ENCODE measurements at regions not wholly inside any gene's neighbourhood (a gene's known extent, or its start where the extent isn't known, plus 50 kb on each side); places are given as distances from the start of the nearest gene placed in this dataset.
A peak's percentile ranks its signal among the peaks of the same experiment; 100 is the strongest.
"Not testable (repeated sequence)": the region's sequence is repeated elsewhere in the genome, so short reads cannot be mapped to it uniquely, and the experiment has no call there.

GRCh38 chr7:85341121-85341520 lies 154.3 kb upstream of the SEMA3D start:
- Histone ChIP-seq H3K4me2 (ENCODE audit: low read length) (no peak overlapping the region), H3K36me3 (ENCODE audit: control insufficient read depth, insufficient read depth, low read length) (no peaks in the 10 kb centered on the region), H3K27me3 (ENCODE audit: insufficient read depth, low read length, poor library complexity) (no peaks in the 10 kb centered on the region), H4K8ac (ENCODE audit: low read depth, low read length) (no peak overlapping the region), H2AK5ac (ENCODE audit: low read length) (no peak overlapping the region), H3K4ac (ENCODE audit: low read depth, low read length) (no peak overlapping the region), H3K79me2 (ENCODE audit: control insufficient read depth, insufficient read depth, low read length) (no peaks in the 10 kb centered on the region), H3K4me1 (ENCODE audit: control insufficient read depth, low read depth, low read length) (no peaks in the 10 kb centered on the region), H3K27ac (ENCODE audit: low read depth, low read length) (no peak overlapping the region), H3K79me1 (ENCODE audit: low read length) (no peaks in the 10 kb centered on the region), H3K56ac (ENCODE audit: low read length) (no peak overlapping the region), H2BK5ac (ENCODE audit: low read length) (no peak overlapping the region), H3K23ac (ENCODE audit: low read length) (no peak overlapping the region), H3K4me3 (ENCODE audit: low read length) (no peak overlapping the region), H2BK120ac (ENCODE audit: low read depth, low read length) (no peak overlapping the region), H4K5ac (ENCODE audit: low read length) (no peak overlapping the region), H3K18ac (ENCODE audit: low read length) (no peak overlapping the region), H2BK15ac (replicated peaks; ENCODE audit: low read depth) (no peak overlapping the region), H3K9ac (ENCODE audit: low read length) (no peak overlapping the region)
- WGBS (ENCODE audit: extremely low coverage, insufficient coverage, low lambda C conversion rate): no CpG with 5 or more reads among the region's 1 CpG
- no peak for DNase-seq

GRCh38 chr7:85336086-85336485 lies 149.2 kb upstream of the SEMA3D start:
- Histone ChIP-seq H3K27ac (ENCODE audit: low read depth, low read length) (no peak overlapping the region), H4K8ac (ENCODE audit: low read depth, low read length) (no peak overlapping the region), H3K56ac (ENCODE audit: low read length) (no peak overlapping the region), H3K4me3 (ENCODE audit: low read length) (no peak overlapping the region), H2BK120ac (ENCODE audit: low read depth, low read length) (no peak overlapping the region), H3K27me3 (ENCODE audit: insufficient read depth, low read length, poor library complexity) (no peaks in the 10 kb centered on the region), H3K79me1 (ENCODE audit: low read length) (no peaks in the 10 kb centered on the region), H3K36me3 (ENCODE audit: control insufficient read depth, insufficient read depth, low read length) (no peaks in the 10 kb centered on the region), H2BK5ac (ENCODE audit: low read length) (no peak overlapping the region), H2AK5ac (ENCODE audit: low read length) (no peak overlapping the region), H3K4me2 (ENCODE audit: low read length) (no peak overlapping the region), H4K5ac (ENCODE audit: low read length) (no peak overlapping the region), H3K9ac (ENCODE audit: low read length) (no peak overlapping the region), H3K79me2 (ENCODE audit: control insufficient read depth, insufficient read depth, low read length) (no peaks in the 10 kb centered on the region), H3K4me1 (ENCODE audit: control insufficient read depth, low read depth, low read length) (no peaks in the 10 kb centered on the region), H3K18ac (ENCODE audit: low read length) (no peak overlapping the region), H3K4ac (ENCODE audit: low read depth, low read length) (no peak overlapping the region), H3K23ac (ENCODE audit: low read length) (no peak overlapping the region), H2BK15ac (replicated peaks; ENCODE audit: low read depth) (no peak overlapping the region)
- WGBS (ENCODE audit: extremely low coverage, insufficient coverage, low lambda C conversion rate): no CpG with 5 or more reads among the region's 1 CpG
- DNase-seq: no peak

GRCh38 chr7:85335113-85335512 lies 148.3 kb upstream of the SEMA3D start:
- WGBS (ENCODE audit: extremely low coverage, insufficient coverage, low lambda C conversion rate): no CpG with 5 or more reads among the region's 15 CpGs
- not testable (repeated sequence) for H3K23ac ChIP-seq (ENCODE audit: low read length)

GRCh38 chr7:85328456-85328998 lies 141.7 kb upstream of the SEMA3D start:
- no peak overlapping the region for H3K4me2 ChIP-seq (ENCODE audit: low read length)
- no peak overlapping the region for H3K4ac ChIP-seq (ENCODE audit: low read depth, low read length)
- no peak overlapping the region for H3K23ac ChIP-seq (ENCODE audit: low read length)
- no peak overlapping the region for H2BK5ac ChIP-seq (ENCODE audit: low read length)
- H4K5ac ChIP-seq (ENCODE audit: low read length): no peak overlapping the region
- no peak overlapping the region for H4K8ac ChIP-seq (ENCODE audit: low read depth, low read length)
- H3K18ac ChIP-seq (ENCODE audit: low read length): no peak overlapping the region
- H3K4me3 ChIP-seq (ENCODE audit: low read length): no peak overlapping the region
- no peak overlapping the region for H2BK15ac ChIP-seq (replicated peaks; ENCODE audit: low read depth)
- H3K27me3 ChIP-seq (ENCODE audit: insufficient read depth, low read length, poor library complexity): no peaks in the 10 kb centered on the region
- no peaks in the 10 kb centered on the region for H3K4me1 ChIP-seq (ENCODE audit: control insufficient read depth, low read depth, low read length)
- no peak overlapping the region for H3K9ac ChIP-seq (ENCODE audit: low read length)
- no peak overlapping the region for H3K27ac ChIP-seq (ENCODE audit: low read depth, low read length)
- no peak overlapping the region for H2BK120ac ChIP-seq (ENCODE audit: low read depth, low read length)
- WGBS (ENCODE audit: extremely low coverage, insufficient coverage, low lambda C conversion rate): no CpG with 5 or more reads among the region's 3 CpGs
- DNase-seq: no peak
- H3K79me2 ChIP-seq (ENCODE audit: control insufficient read depth, insufficient read depth, low read length): no peaks in the 10 kb centered on the region
- no peaks in the 10 kb centered on the region for H3K36me3 ChIP-seq (ENCODE audit: control insufficient read depth, insufficient read depth, low read length)
- no peak overlapping the region for H2AK5ac ChIP-seq (ENCODE audit: low read length)
- no peak overlapping the region for H3K56ac ChIP-seq (ENCODE audit: low read length)
- H3K79me1 ChIP-seq (ENCODE audit: low read length): no peaks in the 10 kb centered on the region

More at GRCh38 chr7:85335113-85335512, 148.3 kb upstream of the SEMA3D start:
- H3K4me2 ChIP-seq (ENCODE audit: low read length); H3K4ac ChIP-seq (ENCODE audit: low read depth, low read length); H3K79me2 ChIP-seq (ENCODE audit: control insufficient read depth, insufficient read depth, low read length); H3K4me3 ChIP-seq (ENCODE audit: low read length); H2BK15ac ChIP-seq (replicated peaks; ENCODE audit: low read depth); H3K56ac ChIP-seq (ENCODE audit: low read length); H3K27ac ChIP-seq (ENCODE audit: low read depth, low read length); H2AK5ac ChIP-seq (ENCODE audit: low read length); H2BK120ac ChIP-seq (ENCODE audit: low read depth, low read length); H2BK5ac ChIP-seq (ENCODE audit: low read length); H3K27me3 ChIP-seq (ENCODE audit: insufficient read depth, low read length, poor library complexity); H3K9ac ChIP-seq (ENCODE audit: low read length); H3K79me1 ChIP-seq (ENCODE audit: low read length); H4K8ac ChIP-seq (ENCODE audit: low read depth, low read length); DNase-seq; H3K4me1 ChIP-seq (ENCODE audit: control insufficient read depth, low read depth, low read length); H3K36me3 ChIP-seq (ENCODE audit: control insufficient read depth, insufficient read depth, low read length); H3K18ac ChIP-seq (ENCODE audit: low read length); H4K5ac ChIP-seq (ENCODE audit: low read length): not testable (repeated sequence)

- Histone ChIP-seq H3K4me1 (ENCODE audit: control insufficient read depth, low read depth, low read length) (no peaks in the 10 kb centered on the region), H3K4me2 (ENCODE audit: low read length) (no peak overlapping the region), H3K18ac (ENCODE audit: low read length) (no peak overlapping the region), H3K36me3 (ENCODE audit: control insufficient read depth, insufficient read depth, low read length) (no peaks in the 10 kb centered on the region), H3K79me2 (ENCODE audit: control insufficient read depth, insufficient read depth, low read length) (no peaks in the 10 kb centered on the region), H3K27me3 (ENCODE audit: insufficient read depth, low read length, poor library complexity) (no peaks in the 10 kb centered on the region), H3K23ac (ENCODE audit: low read length) (no peak overlapping the region), H4K8ac (ENCODE audit: low read depth, low read length) (no peak overlapping the region), H3K4ac (ENCODE audit: low read depth, low read length) (no peak overlapping the region), H4K5ac (ENCODE audit: low read length) (no peak overlapping the region), H3K27ac (ENCODE audit: low read depth, low read length) (no peak overlapping the region), H3K56ac (ENCODE audit: low read length) (no peak overlapping the region), H2BK5ac (ENCODE audit: low read length) (no peak overlapping the region), H3K4me3 (ENCODE audit: low read length) (no peak overlapping the region), H2BK15ac (replicated peaks; ENCODE audit: low read depth) (no peak overlapping the region), H2BK120ac (ENCODE audit: low read depth, low read length) (no peak overlapping the region), H2AK5ac (ENCODE audit: low read length) (no peak overlapping the region), H3K79me1 (ENCODE audit: low read length) (no peaks in the 10 kb centered on the region), H3K9ac (ENCODE audit: low read length) (no peak overlapping the region)
- peak; percentile 25 for DNase-seq
- WGBS (ENCODE audit: extremely low coverage, insufficient coverage, low lambda C conversion rate): no CpG with 5 or more reads among the region's 4 CpGs
Observed at GRCh38 chr7:85324145-85324799, 137.4 kb upstream of the SEMA3D start.

GRCh38 chr7:85322252-85322651 lies 135.4 kb upstream of the SEMA3D start:
- no peak overlapping the region for H3K9ac ChIP-seq (ENCODE audit: low read length)
- no peak overlapping the region for H2AK5ac ChIP-seq (ENCODE audit: low read length)
- H2BK15ac ChIP-seq (replicated peaks; ENCODE audit: low read depth): no peak overlapping the region
- no peak overlapping the region for H2BK120ac ChIP-seq (ENCODE audit: low read depth, low read length)
- H4K5ac ChIP-seq (ENCODE audit: low read length): no peak overlapping the region
- H2BK5ac ChIP-seq (ENCODE audit: low read length): no peak overlapping the region
- H3K79me2 ChIP-seq (ENCODE audit: control insufficient read depth, insufficient read depth, low read length): no peaks in the 10 kb centered on the region
- H3K4me1 ChIP-seq (ENCODE audit: control insufficient read depth, low read depth, low read length): no peaks in the 10 kb centered on the region
- H3K36me3 ChIP-seq (ENCODE audit: control insufficient read depth, insufficient read depth, low read length): no peaks in the 10 kb centered on the region
- WGBS (ENCODE audit: extremely low coverage, insufficient coverage, low lambda C conversion rate): no CpG with 5 or more reads among the region's 4 CpGs
- no peak overlapping the region for H3K27ac ChIP-seq (ENCODE audit: low read depth, low read length)
- no peaks in the 10 kb centered on the region for H3K27me3 ChIP-seq (ENCODE audit: insufficient read depth, low read length, poor library complexity)
- peak; percentile 77 for DNase-seq
- H3K4me2 ChIP-seq (ENCODE audit: low read length): no peak overlapping the region
- no peak overlapping the region for H3K56ac ChIP-seq (ENCODE audit: low read length)
- no peak overlapping the region for H3K18ac ChIP-seq (ENCODE audit: low read length)
- no peak overlapping the region for H3K4me3 ChIP-seq (ENCODE audit: low read length)
- no peak overlapping the region for H3K23ac ChIP-seq (ENCODE audit: low read length)
- no peak overlapping the region for H3K4ac ChIP-seq (ENCODE audit: low read depth, low read length)
- no peak overlapping the region for H4K8ac ChIP-seq (ENCODE audit: low read depth, low read length)
- H3K79me1 ChIP-seq (ENCODE audit: low read length): no peaks in the 10 kb centered on the region
